OCI-LY3 (cell line): ENCODE measurements at regions not wholly inside any gene's neighbourhood (a gene's known extent, or its start where the extent isn't known, plus 50 kb on each side); places are given as distances from the start of the nearest gene placed in this dataset.

Source experiments
- EZH2phosphoT487 ChIP-seq: fragments of 200-600 bp; shearing (Covaris generic); IDR thresholded peaks from 2 replicates; pipeline ENCODE4 v1.6.1; 2018; ENCODE audit warnings: antibody characterized with exemption, mixed run types, low read depth
- TF ChIP-seq, protein P1 (sequence below): fragments of 200-600, 300-600 bp; sonication (generic); IDR thresholded peaks from 2 replicates; pipeline ENCODE4 v1.5.1; 2014; ENCODE audit warnings: antibody characterized with exemption, low read length, low read depth

DNA sequence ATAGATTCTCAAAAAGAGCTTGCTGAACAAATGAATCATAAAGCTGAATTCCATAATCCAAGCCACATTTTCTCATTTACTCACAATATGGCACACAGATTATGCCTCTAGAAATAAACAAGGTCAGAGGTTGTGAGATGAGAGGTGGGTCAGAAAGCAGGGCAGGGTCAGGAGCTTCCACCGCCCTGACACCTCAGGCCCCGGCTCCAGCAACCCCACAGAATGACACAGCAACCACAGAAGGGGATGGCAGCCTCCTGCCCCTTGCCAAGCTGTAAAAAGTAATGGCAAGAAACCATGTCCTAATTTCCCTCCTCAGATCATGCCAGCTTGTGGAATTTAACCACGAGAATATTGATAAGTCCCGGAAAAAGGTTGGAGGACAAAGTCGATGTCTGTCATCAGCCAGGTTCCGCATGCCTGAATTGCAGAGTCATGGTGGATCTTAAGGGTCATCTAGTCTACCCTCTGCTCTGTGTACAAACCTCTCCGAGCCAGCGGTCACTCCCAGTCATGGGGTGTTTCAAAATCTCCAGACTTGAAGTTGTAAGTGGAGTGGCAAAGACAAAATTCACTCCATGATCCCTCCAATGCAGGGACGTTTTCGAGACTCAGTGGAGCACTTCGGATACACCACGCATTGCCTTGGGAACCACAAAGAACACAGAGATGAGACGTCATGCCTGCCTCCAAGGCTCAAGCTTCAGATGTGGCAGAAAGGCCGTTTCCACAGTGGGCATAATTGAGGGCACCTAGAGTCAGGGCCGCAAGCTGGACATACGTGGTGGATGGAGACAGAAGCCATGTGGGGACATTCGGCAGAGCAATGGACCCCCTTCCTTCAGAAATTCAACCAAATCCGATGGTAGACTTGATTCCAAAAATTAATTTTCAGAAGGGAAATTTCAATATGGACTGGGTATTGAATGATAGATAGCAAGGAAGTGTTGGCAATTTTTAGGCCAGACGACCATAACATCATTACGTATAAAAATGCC is 254.0 kb downstream of the TOMM20 start:
- TF ChIP-seq, protein P1, sequence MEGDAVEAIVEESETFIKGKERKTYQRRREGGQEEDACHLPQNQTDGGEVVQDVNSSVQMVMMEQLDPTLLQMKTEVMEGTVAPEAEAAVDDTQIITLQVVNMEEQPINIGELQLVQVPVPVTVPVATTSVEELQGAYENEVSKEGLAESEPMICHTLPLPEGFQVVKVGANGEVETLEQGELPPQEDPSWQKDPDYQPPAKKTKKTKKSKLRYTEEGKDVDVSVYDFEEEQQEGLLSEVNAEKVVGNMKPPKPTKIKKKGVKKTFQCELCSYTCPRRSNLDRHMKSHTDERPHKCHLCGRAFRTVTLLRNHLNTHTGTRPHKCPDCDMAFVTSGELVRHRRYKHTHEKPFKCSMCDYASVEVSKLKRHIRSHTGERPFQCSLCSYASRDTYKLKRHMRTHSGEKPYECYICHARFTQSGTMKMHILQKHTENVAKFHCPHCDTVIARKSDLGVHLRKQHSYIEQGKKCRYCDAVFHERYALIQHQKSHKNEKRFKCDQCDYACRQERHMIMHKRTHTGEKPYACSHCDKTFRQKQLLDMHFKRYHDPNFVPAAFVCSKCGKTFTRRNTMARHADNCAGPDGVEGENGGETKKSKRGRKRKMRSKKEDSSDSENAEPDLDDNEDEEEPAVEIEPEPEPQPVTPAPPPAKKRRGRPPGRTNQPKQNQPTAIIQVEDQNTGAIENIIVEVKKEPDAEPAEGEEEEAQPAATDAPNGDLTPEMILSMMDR: no peak
- TF ChIP-seq EZH2phosphoT487: no peak
